Activated T-helper 1 cell treated with anti-CD3 and anti-CD28 coated beads, Interleukin-2, amount 50 U/mL, for 16 hours (primary cell): ENCODE measurements at regions not wholly inside any gene's neighbourhood (a gene's known extent, or its start where the extent isn't known, plus 50 kb on each side); places are given as distances from the start of the nearest gene placed in this dataset.

Source experiments
- DNase-seq, 2 donors: peaks; one replicate each; pipeline ENCODE4 v3.0.0-alpha.2; 2020; ENCODE audit warnings: low read depth in 1 of 2, low spot score in 1 of 2

GRCh38 chr11:27215471-27216269 is 147.3 kb downstream of the CCDC34 start:
- DNase-seq = no peak

GRCh38 chr11:27214713-27215112 is 148.3 kb downstream of the CCDC34 start:
- DNase-seq = no peak

- no peak for DNase-seq
Observed at GRCh38 chr11:27213232-27213660, 149.8 kb downstream of the CCDC34 start.

GRCh38 chr11:27212248-27212780 is 150.7 kb downstream of the CCDC34 start:
- DNase-seq = no peak

GRCh38 chr11:27211370-27212127 is 151.5 kb downstream of the CCDC34 start:
- DNase-seq = no peak

- DNase-seq = no peak
Observed at GRCh38 chr11:27210531-27210930, 152.5 kb downstream of the CCDC34 start.

GRCh38 chr11:27209562-27210005 is 153.4 kb downstream of the CCDC34 start:
- DNase-seq = no peak

GRCh38 chr11:27208846-27209245 is 154.2 kb downstream of the CCDC34 start:
- no peak for DNase-seq

GRCh38 chr11:27207025-27207650 is 155.9 kb downstream of the CCDC34 start:
- no peak for DNase-seq

GRCh38 chr11:27205779-27206570 is 157.0 kb downstream of the CCDC34 start:
- DNase-seq = no peak

- no peak for DNase-seq
Observed at GRCh38 chr11:27205250-27205649, 157.8 kb downstream of the CCDC34 start.

GRCh38 chr11:27204529-27204928 is 158.5 kb downstream of the CCDC34 start:
- no peak for DNase-seq

GRCh38 chr11:27203077-27203647 is 159.9 kb downstream of the CCDC34 start:
- no peak for DNase-seq

- DNase-seq = no peak
Observed at GRCh38 chr11:27201454-27202302, 161.1 kb downstream of the BBOX1 start.

- DNase-seq = no peak
Observed at GRCh38 chr11:27200779-27201453, 160.3 kb downstream of the BBOX1 start.

GRCh38 chr11:27196203-27196897 is 155.7 kb downstream of the BBOX1 start:
- DNase-seq = no peak

- no peak for DNase-seq
Observed at GRCh38 chr11:27195837-27196202, 155.2 kb downstream of the BBOX1 start.

GRCh38 chr11:27194976-27195375 is 154.4 kb downstream of the BBOX1 start:
- no peak for DNase-seq
